HCT116 (cell line): ENCODE measurements at regions not wholly inside any gene's neighbourhood (a gene's known extent, or its start where the extent isn't known, plus 50 kb on each side); places are given as distances from the start of the nearest gene placed in this dataset.

ENCODE experiments used
- EZH2 ChIP-seq: fragments of 200-600 bp; sonication (generic); IDR thresholded peaks from 2 replicates; pipeline ENCODE4 v1.6.1; 2017; ENCODE audit warnings: antibody characterized with exemption, mixed run types
- POLR2A ChIP-seq: IDR thresholded peaks from 2 replicates; pipeline ENCODE4 v1.7.0; 2011; ENCODE audit warnings: borderline replicate concordance; ENCODE audit not compliant: insufficient read depth, insufficient read length; ENCODE audit errors: extremely low read depth

GRCh38 chr4:100084892-100085291, 105.4 kb downstream of the DDIT4L start:
- TF ChIP-seq EZH2 (no peak), POLR2A (no peak)
